ENCODE measurements at regions not wholly inside any gene's neighbourhood (a gene's known extent, or its start where the extent isn't known, plus 50 kb on each side); places are given as distances from the start of the nearest gene placed in this dataset.

DNA sequence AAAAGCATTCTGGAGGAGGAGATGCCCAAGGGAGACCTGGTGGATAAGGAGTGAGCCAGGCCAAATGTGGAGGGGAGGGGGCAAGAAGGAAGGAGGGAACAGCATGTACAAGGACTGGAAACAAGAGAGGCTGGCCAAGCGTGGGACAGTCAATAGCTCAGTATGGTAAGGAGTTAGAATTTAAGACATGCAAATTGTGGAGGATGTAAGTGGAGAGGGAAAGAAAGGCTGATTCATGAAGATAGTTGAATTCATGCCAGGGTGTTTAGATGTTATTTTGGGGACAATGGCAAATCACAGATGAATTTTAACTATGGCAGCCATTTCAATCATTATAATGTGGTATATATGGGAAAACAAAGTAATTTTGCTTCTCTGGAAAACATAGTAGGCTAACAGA lies 462.3 kb downstream of the MEIS1 start:
- H3K27me3 Mint-ChIP-seq, result no peaks in the 10 kb centered on the region
- no peaks in the 10 kb centered on the region for H3K4me1 Mint-ChIP-seq
- H3K9me3 Mint-ChIP-seq, result no peaks in the 10 kb centered on the region
- no peak overlapping the region for H3K4me3 Mint-ChIP-seq
- ChIA-PET CTCF (no interaction called here), POLR2A (no interaction called here)
- no peaks in the 10 kb centered on the region for H3K36me3 Mint-ChIP-seq (ENCODE audit: low read depth)
- H3K27ac Mint-ChIP-seq, result no peak overlapping the region
- no peak for DNase-seq

DNA sequence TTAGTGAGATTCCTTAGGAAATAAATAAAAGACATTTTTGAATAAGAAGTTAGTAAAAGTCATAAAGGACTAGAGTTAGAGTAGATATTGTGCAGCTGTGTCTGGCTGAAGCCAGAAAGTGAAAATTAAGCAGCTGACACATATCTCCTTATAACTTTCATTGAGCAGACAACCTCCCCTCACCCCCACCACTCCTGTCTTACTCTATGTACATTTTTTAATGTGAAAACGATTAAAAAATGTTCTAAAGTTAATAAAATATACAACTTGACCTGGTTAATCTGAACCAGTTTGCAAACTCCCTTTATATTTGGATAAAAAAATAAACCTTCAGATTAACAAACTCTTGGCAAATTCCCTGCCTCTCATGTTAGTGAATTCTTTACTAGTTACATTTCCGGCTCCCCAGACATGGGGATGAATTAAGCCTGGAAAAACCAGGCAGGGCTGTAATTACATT lies 462.8 kb downstream of the MEIS1 start:
- Mint-ChIP-seq H3K27me3 (no peaks in the 10 kb centered on the region), H3K27ac (no peak overlapping the region), H3K4me3 (no peak overlapping the region), H3K9me3 (no peaks in the 10 kb centered on the region), H3K4me1 (no peaks in the 10 kb centered on the region), H3K36me3 (ENCODE audit: low read depth) (no peaks in the 10 kb centered on the region)
- CTCF ChIA-PET, result no interaction called here
- DNase-seq, result no peak
- POLR2A ChIA-PET, result no interaction called here

DNA sequence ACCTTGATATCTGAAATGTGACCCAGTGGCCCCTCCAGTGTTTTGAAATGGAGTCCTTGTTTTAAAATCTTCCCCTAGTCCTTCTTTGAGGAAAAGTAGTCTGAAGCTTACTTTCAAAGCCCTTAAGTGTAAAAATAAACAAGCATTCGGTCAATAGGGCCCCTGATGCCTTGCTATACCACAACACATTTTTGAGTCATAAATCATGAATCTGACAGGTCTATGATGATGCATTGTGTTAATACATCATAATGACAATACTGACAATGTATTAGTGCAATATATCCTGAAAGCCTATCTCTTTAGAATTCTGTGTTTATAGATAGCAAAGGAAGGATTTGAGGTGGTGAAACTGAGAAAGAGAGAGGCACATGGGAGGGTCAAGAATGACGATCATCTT lies 464.2 kb downstream of the MEIS1 start:
- ChIA-PET CTCF (no interaction called here), POLR2A (no interaction called here)
- Mint-ChIP-seq H3K4me3 (no peak overlapping the region), H3K36me3 (ENCODE audit: low read depth) (no peaks in the 10 kb centered on the region), H3K27me3 (no peaks in the 10 kb centered on the region), H3K4me1 (no peaks in the 10 kb centered on the region), H3K9me3 (no peaks in the 10 kb centered on the region), H3K27ac (no peak overlapping the region)
- DNase-seq, result no peak

DNA sequence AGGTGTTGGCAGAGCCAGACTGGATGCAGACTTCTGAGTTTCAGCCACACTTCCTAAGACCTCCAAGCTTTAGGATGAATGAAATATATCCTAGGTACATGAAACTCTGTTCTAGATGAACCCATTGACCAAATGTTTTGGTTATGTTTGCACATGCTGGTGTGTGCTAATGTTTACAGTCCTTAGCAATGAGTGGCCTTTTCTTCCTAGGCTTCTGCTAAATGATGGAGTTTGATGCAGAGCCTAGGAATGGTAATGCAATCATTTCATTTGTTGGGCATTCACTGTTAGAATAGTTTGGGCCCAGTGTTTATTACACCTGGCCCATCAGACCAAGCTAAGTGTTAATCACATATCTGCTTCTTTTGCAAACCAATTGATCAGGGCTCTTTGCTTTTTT lies 464.7 kb downstream of the MEIS1 start:
- Mint-ChIP-seq H3K4me1 (no peaks in the 10 kb centered on the region), H3K9me3 (no peaks in the 10 kb centered on the region), H3K27ac (no peak overlapping the region), H3K4me3 (no peak overlapping the region), H3K27me3 (no peaks in the 10 kb centered on the region), H3K36me3 (ENCODE audit: low read depth) (no peaks in the 10 kb centered on the region)
- no peak for DNase-seq
- ChIA-PET CTCF (no interaction called here), POLR2A (no interaction called here)

DNA sequence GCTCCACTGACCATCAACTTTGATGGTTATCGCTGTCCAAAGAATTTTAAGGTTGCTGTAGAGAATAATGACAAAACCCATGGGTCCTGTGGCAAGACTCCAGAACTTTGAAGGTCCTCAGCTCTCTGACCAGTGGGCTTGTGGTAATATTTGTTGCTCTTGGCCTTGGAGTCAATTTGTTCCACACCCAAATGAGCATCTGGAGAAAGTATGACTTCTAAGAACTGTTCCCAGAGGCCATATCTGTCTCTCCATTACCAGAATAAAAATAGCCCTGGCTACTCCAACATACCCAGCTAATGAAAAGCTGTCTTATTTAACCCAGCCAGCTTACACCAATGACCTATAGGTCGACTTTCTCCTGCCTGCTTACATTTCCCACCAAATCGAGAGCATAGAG lies 466.4 kb downstream of the MEIS1 start:
- no peak overlapping the region for H3K27ac Mint-ChIP-seq
- peaks cover 4% of the 10 kb centered on the region for H3K9me3 Mint-ChIP-seq
- no peaks in the 10 kb centered on the region for H3K36me3 Mint-ChIP-seq (ENCODE audit: low read depth)
- CTCF ChIA-PET, result interaction anchor here (0.6 kb wide), 1 partner anchor 433 kb away, joined by 3 read pairs; no protein-coding TSS in a partner anchor
- no peak overlapping the region for H3K4me3 Mint-ChIP-seq
- POLR2A ChIA-PET, result no interaction called here
- DNase-seq, result no peak
- H3K27me3 Mint-ChIP-seq, result no peaks in the 10 kb centered on the region
- no peaks in the 10 kb centered on the region for H3K4me1 Mint-ChIP-seq

DNA sequence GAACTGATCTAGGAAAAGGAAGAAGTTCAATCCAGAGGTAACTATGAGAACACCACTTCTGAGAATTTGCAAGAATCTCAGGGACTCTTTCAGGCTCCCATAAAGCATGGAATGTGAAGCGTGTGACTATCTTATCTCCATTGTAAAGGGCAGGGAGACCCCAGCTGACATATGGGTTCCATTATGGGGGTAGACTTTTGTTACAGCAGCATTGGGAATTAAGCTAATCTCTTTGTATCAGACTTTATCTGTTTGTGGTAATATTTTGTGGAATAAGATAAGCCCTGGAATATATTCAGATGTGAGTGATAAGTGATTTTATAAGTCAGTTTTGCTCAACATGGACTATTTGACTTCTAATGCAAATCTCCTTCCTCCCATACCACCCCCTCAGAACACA lies 468.3 kb downstream of the MEIS1 start:
- no peaks in the 10 kb centered on the region for H3K27me3 Mint-ChIP-seq
- ChIA-PET POLR2A (no interaction called here), CTCF (no interaction called here)
- DNase-seq, result no peak
- H3K4me3 Mint-ChIP-seq, result no peak overlapping the region
- no peaks in the 10 kb centered on the region for H3K4me1 Mint-ChIP-seq
- H3K9me3 Mint-ChIP-seq, result peaks cover 4% of the 10 kb centered on the region
- H3K36me3 Mint-ChIP-seq (ENCODE audit: low read depth), result no peaks in the 10 kb centered on the region
- no peak overlapping the region for H3K27ac Mint-ChIP-seq

DNA sequence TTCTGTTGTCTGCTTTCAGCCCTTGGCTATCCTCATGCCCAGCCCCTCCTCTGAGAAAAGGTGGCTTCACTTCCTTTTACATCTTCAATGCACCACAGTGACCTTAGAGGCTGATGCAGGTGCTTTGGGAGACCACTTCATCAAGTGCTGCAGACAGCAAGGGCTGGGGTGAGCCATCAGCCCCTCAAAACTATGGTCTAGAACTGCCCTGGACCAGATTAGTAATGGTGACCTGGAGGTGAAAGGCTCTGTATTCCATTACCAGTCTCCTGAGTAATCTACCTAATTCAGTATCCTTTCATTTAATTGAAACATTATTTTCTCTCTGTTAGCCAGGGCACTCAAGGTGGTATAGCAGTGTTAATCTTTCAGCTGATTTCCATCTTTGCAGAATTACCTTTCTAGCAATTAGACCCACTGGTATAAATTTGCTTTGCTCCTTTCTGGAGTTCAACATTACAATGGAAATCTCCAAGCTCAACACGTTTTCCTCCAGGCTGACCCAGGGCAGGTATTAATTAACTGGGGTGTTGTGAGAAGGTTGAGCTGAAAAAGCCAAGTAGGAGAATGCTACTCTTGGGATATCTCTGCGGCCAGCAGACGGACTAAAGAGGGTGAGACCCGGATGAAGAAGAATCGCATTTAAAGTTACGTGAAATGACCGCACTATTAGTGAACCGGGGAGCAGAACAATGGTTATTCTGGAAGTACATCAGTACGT lies 469.0 kb downstream of the MEIS1 start:
- Mint-ChIP-seq H3K4me3 (no peak overlapping the region), H3K36me3 (ENCODE audit: low read depth) (no peaks in the 10 kb centered on the region), H3K4me1 (no peaks in the 10 kb centered on the region), H3K9me3 (peaks cover 4% of the 10 kb centered on the region), H3K27ac (no peak overlapping the region), H3K27me3 (no peaks in the 10 kb centered on the region)
- CTCF ChIA-PET, result no interaction called here
- no peak for DNase-seq
- POLR2A ChIA-PET, result no interaction called here

DNA sequence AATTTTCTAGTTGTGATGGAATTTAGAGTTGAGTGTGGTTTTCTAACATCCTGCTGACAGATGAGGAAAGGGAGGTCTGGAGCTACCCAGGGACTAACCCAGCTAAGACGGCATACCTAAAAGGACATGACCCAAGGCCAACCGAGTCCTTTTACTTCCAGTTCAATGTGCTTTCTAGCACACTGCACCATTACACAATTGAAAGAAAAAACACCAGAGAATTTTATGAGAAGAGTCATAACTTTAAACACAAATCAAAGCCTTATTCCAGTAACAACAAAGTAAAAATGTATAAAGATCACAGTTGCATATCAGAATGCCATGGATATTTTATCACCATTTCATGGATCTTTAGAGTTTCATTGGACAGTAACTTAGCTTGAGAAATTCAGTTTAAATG lies 480.3 kb downstream of the MEIS1 start:
- peaks cover 2% of the 10 kb centered on the region for H3K9me3 Mint-ChIP-seq
- CTCF ChIA-PET, result no interaction called here
- no peak overlapping the region for H3K4me3 Mint-ChIP-seq
- no peak overlapping the region for H3K27ac Mint-ChIP-seq
- DNase-seq, result no peak
- no peaks in the 10 kb centered on the region for H3K4me1 Mint-ChIP-seq
- H3K27me3 Mint-ChIP-seq, result no peaks in the 10 kb centered on the region
- no peaks in the 10 kb centered on the region for H3K36me3 Mint-ChIP-seq (ENCODE audit: low read depth)
- POLR2A ChIA-PET, result no interaction called here

DNA sequence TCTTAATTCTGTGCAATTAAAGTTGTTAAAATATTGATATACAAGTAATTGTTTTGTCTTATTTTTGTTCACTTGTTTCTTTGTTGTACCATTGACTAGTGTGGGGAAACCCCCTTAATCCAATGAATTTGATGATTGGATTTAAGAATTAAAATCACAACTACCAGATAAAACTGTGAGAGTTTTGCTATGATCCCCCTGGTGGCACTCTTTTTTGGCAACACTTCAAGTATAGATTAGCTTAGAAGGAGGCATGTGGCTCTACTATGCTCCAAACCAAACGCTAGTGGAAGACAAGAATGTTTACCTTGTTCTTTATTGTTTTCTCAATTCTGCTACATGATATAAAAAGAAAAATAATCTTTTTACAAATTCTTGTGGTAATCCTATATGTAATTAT lies 477.8 kb upstream of the ETAA1 start:
- Mint-ChIP-seq H3K36me3 (ENCODE audit: low read depth) (no peaks in the 10 kb centered on the region), H3K4me1 (no peaks in the 10 kb centered on the region), H3K27ac (no peak overlapping the region), H3K4me3 (no peak overlapping the region), H3K9me3 (peaks cover 2% of the 10 kb centered on the region), H3K27me3 (no peaks in the 10 kb centered on the region)
- no peak for DNase-seq
- ChIA-PET POLR2A (interaction anchor here (0.6 kb wide), 1 partner anchor 1142 kb away, joined by 3 read pairs; no protein-coding TSS in a partner anchor), CTCF (no interaction called here)

DNA sequence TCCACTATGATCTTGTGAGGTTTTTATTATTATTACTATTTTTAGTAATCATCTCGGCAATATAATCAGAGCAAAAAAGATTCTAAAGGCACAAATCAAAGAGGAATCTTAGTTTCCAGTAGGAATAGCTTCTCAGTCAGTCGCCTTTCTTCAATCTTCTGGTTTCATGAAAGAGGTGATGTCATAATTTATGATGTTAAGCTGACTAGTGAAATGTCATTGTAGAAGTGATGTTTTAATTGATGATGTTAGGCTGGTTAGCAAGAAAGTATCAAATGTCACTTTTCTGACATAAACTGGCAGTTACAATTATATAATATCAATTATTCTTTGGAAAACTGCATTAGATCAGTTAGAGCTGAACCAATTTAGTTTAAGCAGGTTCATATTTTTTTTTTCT lies 476.7 kb upstream of the ETAA1 start:
- Mint-ChIP-seq H3K4me3 (no peak overlapping the region), H3K27me3 (no peaks in the 10 kb centered on the region), H3K9me3 (peaks cover 2% of the 10 kb centered on the region), H3K4me1 (no peaks in the 10 kb centered on the region), H3K36me3 (ENCODE audit: low read depth) (no peaks in the 10 kb centered on the region), H3K27ac (no peak overlapping the region)
- POLR2A ChIA-PET, result no interaction called here
- DNase-seq, result no peak
- CTCF ChIA-PET, result no interaction called here

DNA sequence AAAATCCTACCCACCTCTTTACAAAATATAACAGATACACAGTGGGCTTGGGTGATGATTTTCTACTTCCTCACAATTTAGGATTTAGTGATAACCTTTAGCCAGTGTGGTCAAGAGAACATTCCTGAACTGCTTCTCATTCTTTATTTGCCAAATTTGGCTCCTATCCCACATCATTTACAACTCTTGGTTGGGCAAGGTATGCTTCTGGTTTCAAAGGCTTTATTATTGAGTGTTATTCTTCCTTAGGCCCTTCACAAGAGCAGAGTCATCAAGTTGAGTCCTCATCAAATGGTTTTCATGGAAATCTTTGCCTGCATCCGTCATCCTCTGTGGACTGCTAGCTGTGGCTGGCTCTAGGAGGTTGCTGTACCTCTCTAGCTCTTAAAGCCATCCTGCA lies 472.0 kb upstream of the ETAA1 start:
- H3K4me1 Mint-ChIP-seq, result no peaks in the 10 kb centered on the region
- H3K9me3 Mint-ChIP-seq, result no peaks in the 10 kb centered on the region
- DNase-seq, result no peak
- H3K27me3 Mint-ChIP-seq, result no peaks in the 10 kb centered on the region
- ChIA-PET POLR2A (no interaction called here), CTCF (no interaction called here)
- H3K27ac Mint-ChIP-seq, result no peak overlapping the region
- H3K4me3 Mint-ChIP-seq, result no peak overlapping the region
- no peaks in the 10 kb centered on the region for H3K36me3 Mint-ChIP-seq (ENCODE audit: low read depth)

DNA sequence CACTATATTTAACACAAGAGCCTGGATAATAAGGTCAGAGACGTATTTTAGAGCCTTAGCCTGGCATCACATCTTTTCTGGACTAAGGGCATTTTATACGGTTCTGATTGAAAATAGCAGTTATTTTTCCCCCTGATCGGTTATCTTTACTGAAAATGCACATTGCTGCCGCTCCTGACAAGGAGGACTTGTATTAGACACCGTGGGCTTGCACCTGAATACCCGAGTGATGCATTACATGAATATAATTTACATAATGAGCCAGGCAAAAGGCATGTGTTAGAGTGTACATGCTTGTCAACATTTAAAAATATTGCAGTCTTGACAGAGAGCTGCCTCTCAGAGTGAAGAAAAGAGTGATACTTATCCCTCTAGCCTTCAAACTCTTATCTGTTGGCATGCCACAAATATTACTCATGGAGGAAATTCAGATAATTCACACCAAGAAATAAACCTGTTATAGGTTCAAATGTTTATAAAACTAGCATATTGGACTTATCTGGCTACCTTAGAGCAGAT lies 470.5 kb upstream of the ETAA1 start:
- no peaks in the 10 kb centered on the region for H3K27me3 Mint-ChIP-seq
- DNase-seq, result no peak
- no peaks in the 10 kb centered on the region for H3K4me1 Mint-ChIP-seq
- CTCF ChIA-PET, result no interaction called here
- no peak overlapping the region for H3K27ac Mint-ChIP-seq
- H3K4me3 Mint-ChIP-seq, result no peak overlapping the region
- POLR2A ChIA-PET, result no interaction called here
- H3K36me3 Mint-ChIP-seq (ENCODE audit: low read depth), result no peaks in the 10 kb centered on the region
- H3K9me3 Mint-ChIP-seq, result no peaks in the 10 kb centered on the region

DNA sequence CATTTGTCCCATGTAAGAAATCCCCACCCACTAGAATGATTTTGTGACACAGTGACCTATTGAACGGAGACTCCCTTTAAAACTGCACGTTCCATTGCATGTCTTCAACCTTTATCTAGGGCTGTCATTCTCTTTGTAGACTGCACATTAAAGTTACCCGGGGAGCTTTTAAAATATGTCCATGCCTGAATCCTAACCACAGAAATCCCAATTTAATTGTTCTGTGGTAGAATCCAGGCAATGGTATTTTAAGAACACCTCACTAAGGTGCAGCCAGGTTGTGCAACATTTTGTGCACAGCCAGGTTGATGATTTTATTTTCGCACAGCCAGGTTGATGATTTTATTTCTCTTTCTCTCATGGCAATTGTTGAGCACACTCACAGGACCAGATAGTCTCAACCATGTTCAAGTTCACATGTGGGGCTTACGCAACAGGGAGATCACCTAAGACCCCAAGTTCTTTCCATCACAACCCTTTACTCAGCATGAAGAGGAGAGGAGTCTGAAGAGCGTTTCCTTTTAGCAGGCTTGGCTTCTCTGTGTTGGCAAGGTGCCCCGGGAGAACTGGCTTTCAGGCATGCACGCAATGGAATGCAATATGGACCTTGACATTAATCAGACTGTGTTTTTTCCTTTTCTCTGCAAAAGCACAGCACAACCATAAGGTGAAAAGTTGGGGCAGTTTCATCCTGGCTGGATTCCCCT lies 467.3 kb upstream of the ETAA1 start:
- no peak for DNase-seq
- Mint-ChIP-seq H3K27me3 (no peaks in the 10 kb centered on the region), H3K9me3 (peaks cover 2% of the 10 kb centered on the region), H3K4me1 (no peaks in the 10 kb centered on the region), H3K4me3 (no peak overlapping the region), H3K36me3 (ENCODE audit: low read depth) (no peaks in the 10 kb centered on the region), H3K27ac (no peak overlapping the region)
- ChIA-PET POLR2A (no interaction called here), CTCF (no interaction called here)
